HL-60 (cell line): ENCODE measurements at regions not wholly inside any gene's neighbourhood (a gene's known extent, or its start where the extent isn't known, plus 50 kb on each side); places are given as distances from the start of the nearest gene placed in this dataset.

Source experiments
- DNase-seq, 2 experiments: peaks; one replicate each; pipeline ENCODE4 v3.0.0-alpha.2; 2010 to 2020; ENCODE audit warnings: low read depth in 1 of 2, low spot score in 1 of 2
- H3K27ac ChIP-seq: fragments of 250-450 bp; sonication (Bioruptor Pico); replicated peaks from 2 replicates; pipeline ENCODE4 v1.5.1; 2020; ENCODE audit warnings: mild to moderate bottlenecking, moderate library complexity
- H3K27me3 ChIP-seq: fragments of 250-450 bp; sonication (Bioruptor Pico); 2 replicates; pipeline ENCODE4 v1.5.1; 2021; ENCODE audit warnings: mild to moderate bottlenecking, moderate library complexity; ENCODE audit not compliant: insufficient read depth, poor library complexity, severe bottlenecking
- H3K4me3 ChIP-seq: replicated peaks from 2 replicates; pipeline ENCODE4 v1.5.1; 2011; ENCODE audit warnings: mild to moderate bottlenecking, control low read depth, low read length; ENCODE audit not compliant: insufficient read depth
- GABPA ChIP-seq: IDR thresholded peaks from 2 replicates; pipeline ENCODE4 v1.6.1; 2012; ENCODE audit warnings: low read depth
- POLR2AphosphoS5 ChIP-seq: IDR thresholded peaks from 2 replicates; pipeline ENCODE4 v1.6.1; 2012; ENCODE audit warnings: low read depth
- SPI1 ChIP-seq: IDR thresholded peaks from 2 replicates; pipeline ENCODE4 v1.6.1; 2012; ENCODE audit warnings: low read depth, mild to moderate bottlenecking, borderline replicate concordance
- TF ChIP-seq, protein P1 (sequence below): IDR thresholded peaks from one replicate; pipeline ENCODE4 v1.5.1; 2011; ENCODE audit warnings: low read length, control low read depth, inconsistent platforms; ENCODE audit not compliant: insufficient read depth
- TF ChIP-seq, protein P2 (sequence below): IDR thresholded peaks from 2 replicates; pipeline ENCODE4 v1.6.1; 2012; ENCODE audit warnings: low read depth; ENCODE audit not compliant: insufficient replicate concordance

DNA sequence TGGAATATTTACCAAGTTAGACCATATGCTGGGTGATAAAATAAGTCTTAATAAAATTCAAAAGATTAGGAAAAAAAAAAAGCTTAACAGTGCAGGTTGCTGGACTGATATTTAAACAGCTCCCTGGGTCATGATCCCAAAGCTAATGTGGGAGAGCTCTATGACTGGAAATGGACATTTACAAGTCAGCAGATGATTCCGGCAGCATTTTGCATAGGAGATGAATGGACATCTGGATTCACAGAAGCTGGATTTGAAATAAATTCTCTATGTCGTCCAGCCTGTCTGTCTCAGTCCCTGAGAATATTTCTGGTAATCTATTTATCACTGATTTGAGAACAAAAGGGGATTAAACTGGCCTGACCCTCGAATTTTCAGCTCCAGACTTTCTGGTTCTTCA lies 52.3 kb upstream of the KLHL25 start:
- peaks cover 2% of the 10 kb centered on the region for H3K27me3 ChIP-seq

DNA sequence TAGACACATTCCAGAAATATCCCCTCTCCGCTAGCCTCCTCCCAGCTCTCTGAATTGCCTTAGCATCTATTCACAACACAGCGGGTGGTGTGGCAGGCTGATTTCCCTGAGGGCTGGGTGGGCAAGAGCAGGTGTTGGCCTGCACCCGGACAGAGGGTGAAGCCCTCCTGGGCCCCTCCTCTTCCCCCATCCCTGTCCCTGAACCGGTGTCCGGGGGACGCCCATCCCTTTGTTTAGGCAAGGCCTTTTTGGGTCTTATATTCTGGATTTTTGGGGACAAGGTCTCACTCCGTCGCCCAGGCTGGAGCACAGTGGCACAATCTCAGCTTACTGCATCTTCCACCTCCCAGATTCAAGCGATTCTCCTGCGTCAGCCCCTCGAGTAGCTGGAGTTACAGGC lies 55.2 kb upstream of the KLHL25 start:
- DNase-seq = no peak
- H3K27ac ChIP-seq = no peak overlapping the region
- H3K4me3 ChIP-seq = no peak overlapping the region
- H3K27me3 ChIP-seq = peaks cover 2% of the 10 kb centered on the region
- TF ChIP-seq POLR2AphosphoS5 = no peak
- TF ChIP-seq, protein P1, sequence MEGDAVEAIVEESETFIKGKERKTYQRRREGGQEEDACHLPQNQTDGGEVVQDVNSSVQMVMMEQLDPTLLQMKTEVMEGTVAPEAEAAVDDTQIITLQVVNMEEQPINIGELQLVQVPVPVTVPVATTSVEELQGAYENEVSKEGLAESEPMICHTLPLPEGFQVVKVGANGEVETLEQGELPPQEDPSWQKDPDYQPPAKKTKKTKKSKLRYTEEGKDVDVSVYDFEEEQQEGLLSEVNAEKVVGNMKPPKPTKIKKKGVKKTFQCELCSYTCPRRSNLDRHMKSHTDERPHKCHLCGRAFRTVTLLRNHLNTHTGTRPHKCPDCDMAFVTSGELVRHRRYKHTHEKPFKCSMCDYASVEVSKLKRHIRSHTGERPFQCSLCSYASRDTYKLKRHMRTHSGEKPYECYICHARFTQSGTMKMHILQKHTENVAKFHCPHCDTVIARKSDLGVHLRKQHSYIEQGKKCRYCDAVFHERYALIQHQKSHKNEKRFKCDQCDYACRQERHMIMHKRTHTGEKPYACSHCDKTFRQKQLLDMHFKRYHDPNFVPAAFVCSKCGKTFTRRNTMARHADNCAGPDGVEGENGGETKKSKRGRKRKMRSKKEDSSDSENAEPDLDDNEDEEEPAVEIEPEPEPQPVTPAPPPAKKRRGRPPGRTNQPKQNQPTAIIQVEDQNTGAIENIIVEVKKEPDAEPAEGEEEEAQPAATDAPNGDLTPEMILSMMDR = no peak
- TF ChIP-seq, protein P2, sequence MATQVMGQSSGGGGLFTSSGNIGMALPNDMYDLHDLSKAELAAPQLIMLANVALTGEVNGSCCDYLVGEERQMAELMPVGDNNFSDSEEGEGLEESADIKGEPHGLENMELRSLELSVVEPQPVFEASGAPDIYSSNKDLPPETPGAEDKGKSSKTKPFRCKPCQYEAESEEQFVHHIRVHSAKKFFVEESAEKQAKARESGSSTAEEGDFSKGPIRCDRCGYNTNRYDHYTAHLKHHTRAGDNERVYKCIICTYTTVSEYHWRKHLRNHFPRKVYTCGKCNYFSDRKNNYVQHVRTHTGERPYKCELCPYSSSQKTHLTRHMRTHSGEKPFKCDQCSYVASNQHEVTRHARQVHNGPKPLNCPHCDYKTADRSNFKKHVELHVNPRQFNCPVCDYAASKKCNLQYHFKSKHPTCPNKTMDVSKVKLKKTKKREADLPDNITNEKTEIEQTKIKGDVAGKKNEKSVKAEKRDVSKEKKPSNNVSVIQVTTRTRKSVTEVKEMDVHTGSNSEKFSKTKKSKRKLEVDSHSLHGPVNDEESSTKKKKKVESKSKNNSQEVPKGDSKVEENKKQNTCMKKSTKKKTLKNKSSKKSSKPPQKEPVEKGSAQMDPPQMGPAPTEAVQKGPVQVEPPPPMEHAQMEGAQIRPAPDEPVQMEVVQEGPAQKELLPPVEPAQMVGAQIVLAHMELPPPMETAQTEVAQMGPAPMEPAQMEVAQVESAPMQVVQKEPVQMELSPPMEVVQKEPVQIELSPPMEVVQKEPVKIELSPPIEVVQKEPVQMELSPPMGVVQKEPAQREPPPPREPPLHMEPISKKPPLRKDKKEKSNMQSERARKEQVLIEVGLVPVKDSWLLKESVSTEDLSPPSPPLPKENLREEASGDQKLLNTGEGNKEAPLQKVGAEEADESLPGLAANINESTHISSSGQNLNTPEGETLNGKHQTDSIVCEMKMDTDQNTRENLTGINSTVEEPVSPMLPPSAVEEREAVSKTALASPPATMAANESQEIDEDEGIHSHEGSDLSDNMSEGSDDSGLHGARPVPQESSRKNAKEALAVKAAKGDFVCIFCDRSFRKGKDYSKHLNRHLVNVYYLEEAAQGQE = no peak
- TF ChIP-seq GABPA = no peak
- TF ChIP-seq SPI1 = no peak

More for the DNA sequence above, 52.3 kb upstream of the KLHL25 start:
- TF ChIP-seq GABPA = no peak
- TF ChIP-seq, protein P1 = no peak
- TF ChIP-seq, protein P2 = no peak
- TF ChIP-seq POLR2AphosphoS5 = no peak
- TF ChIP-seq SPI1 = no peak
- Histone ChIP-seq H3K4me3 (no peak overlapping the region), H3K27ac (no peak overlapping the region)
- no peak for DNase-seq

DNA sequence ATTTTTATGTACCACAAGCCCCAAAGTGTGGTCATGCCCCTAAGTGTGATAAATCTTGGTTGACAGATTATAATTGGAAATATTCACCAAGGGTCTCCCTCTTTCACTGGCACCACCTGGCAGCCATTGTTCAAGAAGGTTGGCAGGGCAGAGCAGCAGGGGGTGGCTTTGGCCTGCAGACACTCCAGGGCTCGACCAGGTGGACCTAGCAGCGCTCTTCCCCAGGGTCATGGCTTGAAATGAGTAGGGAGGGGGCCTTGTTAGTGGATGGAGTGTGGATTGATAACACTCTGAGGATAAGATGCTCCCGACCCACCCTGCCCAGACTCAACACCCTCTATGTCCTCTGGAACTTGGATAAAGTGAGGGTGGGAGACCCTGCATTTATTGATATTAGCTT lies 58.2 kb upstream of the KLHL25 start:
- H3K4me3 ChIP-seq = no peak overlapping the region
- DNase-seq = no peak
- no peak for TF ChIP-seq SPI1
- TF ChIP-seq, protein P1 = no peak
- no peak for TF ChIP-seq GABPA
- no peak for TF ChIP-seq POLR2AphosphoS5
- TF ChIP-seq, protein P2 = no peak
- no peak overlapping the region for H3K27ac ChIP-seq
- peaks cover 3% of the 10 kb centered on the region for H3K27me3 ChIP-seq
